ENCODE measurements at regions not wholly inside any gene's neighbourhood (a gene's known extent, or its start where the extent isn't known, plus 50 kb on each side); places are given as distances from the start of the nearest gene placed in this dataset.

GRCh38 chr2:136171223-136171622 is 53.3 kb upstream of the CXCR4 start:
- Mint-ChIP-seq H3K27ac (no peak overlapping the region), H3K36me3 (ENCODE audit: insufficient read depth) (no peaks in the 10 kb centered on the region), H3K27me3 (no peaks in the 10 kb centered on the region), H3K4me1 (ENCODE audit: low read depth) (peaks cover 41% of the 10 kb centered on the region), H3K9me3 (ENCODE audit: low read depth) (peaks cover 6% of the 10 kb centered on the region), H3K4me3 (ENCODE audit: low read depth) (no peak overlapping the region)
- DNase-seq (ENCODE audit: low spot score, unreplicated experiment): no peak
- TF ChIP-seq, protein P1, sequence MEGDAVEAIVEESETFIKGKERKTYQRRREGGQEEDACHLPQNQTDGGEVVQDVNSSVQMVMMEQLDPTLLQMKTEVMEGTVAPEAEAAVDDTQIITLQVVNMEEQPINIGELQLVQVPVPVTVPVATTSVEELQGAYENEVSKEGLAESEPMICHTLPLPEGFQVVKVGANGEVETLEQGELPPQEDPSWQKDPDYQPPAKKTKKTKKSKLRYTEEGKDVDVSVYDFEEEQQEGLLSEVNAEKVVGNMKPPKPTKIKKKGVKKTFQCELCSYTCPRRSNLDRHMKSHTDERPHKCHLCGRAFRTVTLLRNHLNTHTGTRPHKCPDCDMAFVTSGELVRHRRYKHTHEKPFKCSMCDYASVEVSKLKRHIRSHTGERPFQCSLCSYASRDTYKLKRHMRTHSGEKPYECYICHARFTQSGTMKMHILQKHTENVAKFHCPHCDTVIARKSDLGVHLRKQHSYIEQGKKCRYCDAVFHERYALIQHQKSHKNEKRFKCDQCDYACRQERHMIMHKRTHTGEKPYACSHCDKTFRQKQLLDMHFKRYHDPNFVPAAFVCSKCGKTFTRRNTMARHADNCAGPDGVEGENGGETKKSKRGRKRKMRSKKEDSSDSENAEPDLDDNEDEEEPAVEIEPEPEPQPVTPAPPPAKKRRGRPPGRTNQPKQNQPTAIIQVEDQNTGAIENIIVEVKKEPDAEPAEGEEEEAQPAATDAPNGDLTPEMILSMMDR (IDR thresholded peaks at IDR 0.05; ENCODE audit: unreplicated experiment): no peak

- Mint-ChIP-seq H3K9me3 (ENCODE audit: low read depth) (peaks cover 3% of the 10 kb centered on the region), H3K27ac (no peak overlapping the region), H3K27me3 (no peaks in the 10 kb centered on the region), H3K4me3 (ENCODE audit: low read depth) (no peak overlapping the region), H3K36me3 (ENCODE audit: insufficient read depth) (no peaks in the 10 kb centered on the region), H3K4me1 (ENCODE audit: low read depth) (peaks cover 22% of the 10 kb centered on the region)
- DNase-seq (ENCODE audit: low spot score, unreplicated experiment): no peak
- TF ChIP-seq, protein P1 (IDR thresholded peaks at IDR 0.05; ENCODE audit: unreplicated experiment): no peak
Measured at GRCh38 chr2:136168720-136169119, 50.8 kb upstream of the CXCR4 start.

- Mint-ChIP-seq H3K4me3 (ENCODE audit: low read depth) (no peak overlapping the region), H3K27me3 (no peaks in the 10 kb centered on the region), H3K9me3 (ENCODE audit: low read depth) (peaks cover 5% of the 10 kb centered on the region), H3K27ac (no peak overlapping the region), H3K4me1 (ENCODE audit: low read depth) (peaks cover 18% of the 10 kb centered on the region), H3K36me3 (ENCODE audit: insufficient read depth) (no peaks in the 10 kb centered on the region)
- TF ChIP-seq, protein P1 (IDR thresholded peaks at IDR 0.05; ENCODE audit: unreplicated experiment): no peak
- DNase-seq (ENCODE audit: low spot score, unreplicated experiment): no peak
Measured at GRCh38 chr2:136167721-136168475, 49.9 kb upstream of the CXCR4 start.
